ENCODE measurements at regions not wholly inside any gene's neighbourhood (a gene's known extent, or its start where the extent isn't known, plus 50 kb on each side); places are given as distances from the start of the nearest gene placed in this dataset.
A peak's percentile ranks its signal among the peaks of the same experiment; 100 is the strongest.
"Not testable (repeated sequence)": the region's sequence is repeated elsewhere in the genome, so short reads cannot be mapped to it uniquely, and the experiment has no call there.

DNA sequence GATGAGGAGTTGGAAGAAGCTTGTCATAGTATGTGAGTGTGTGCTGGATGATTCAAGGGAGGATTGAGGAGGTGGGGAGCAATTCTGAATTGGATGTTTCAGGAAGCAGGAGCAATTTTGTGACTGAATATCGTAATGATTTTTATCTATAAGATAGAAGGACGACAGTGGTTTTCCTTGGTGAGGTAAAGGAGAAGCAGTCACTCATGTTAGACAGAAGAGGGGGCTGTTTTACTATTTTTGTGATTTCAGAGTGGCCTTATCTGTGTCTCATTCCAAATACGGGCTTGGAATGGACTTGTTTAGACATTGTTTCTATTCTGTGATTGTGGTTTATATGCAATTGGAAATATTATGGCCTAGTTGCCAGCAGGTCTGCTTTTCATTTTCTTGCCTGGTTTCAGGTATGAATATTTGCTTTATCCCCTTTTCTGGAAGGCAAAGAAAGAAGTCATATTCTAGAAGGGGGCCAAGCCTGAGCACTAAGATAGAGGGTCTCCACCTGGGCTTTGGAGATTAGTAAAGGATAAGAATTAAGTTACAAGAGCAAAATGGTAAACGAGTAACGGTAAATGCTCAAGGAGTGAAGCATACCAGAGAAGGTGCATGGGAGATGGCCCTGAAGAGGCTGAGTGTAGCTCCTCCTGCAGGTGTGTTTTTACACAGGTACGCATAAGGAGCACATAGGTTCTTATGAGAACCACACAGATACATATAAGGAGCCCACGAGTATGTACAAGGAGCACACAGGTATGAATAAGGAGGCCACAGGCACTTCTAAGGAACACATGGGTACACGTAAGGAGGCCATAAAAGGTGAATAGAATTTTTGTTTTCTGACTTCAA, 124.6 kb upstream of the KCNAB1 start:
- no peak for DNase-seq (ENCODE audit: low read depth in 3 of 3)

- no peak for DNase-seq (ENCODE audit: low read depth in 3 of 3)
These were observed 123.5 kb upstream of the KCNAB1 start for GRCh38 chr3:155996882-155997281.

GRCh38 chr3:155998173-155998572, 122.2 kb upstream of the KCNAB1 start:
- DNase-seq (ENCODE audit: low read depth in 3 of 3), result not testable (repeated sequence)

DNA sequence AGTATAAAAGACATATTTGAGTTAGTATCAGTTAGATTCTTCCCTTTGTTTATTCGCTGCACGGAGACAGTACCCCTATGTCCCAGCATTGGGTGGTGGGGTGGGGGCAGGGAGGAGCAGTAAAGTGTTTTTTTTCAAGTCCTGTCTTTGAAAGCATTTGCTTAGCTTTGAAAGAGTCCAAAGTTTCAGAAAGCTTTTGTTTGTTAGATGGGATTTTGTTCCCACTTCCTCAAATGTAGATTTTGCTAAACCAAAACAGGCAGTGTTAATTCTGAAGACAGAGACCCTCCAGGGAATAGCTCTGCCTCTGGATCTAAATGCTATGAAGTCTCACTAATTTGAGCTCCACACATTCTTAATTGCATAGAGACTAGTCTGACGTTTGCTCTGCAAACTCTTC, 114.6 kb upstream of the KCNAB1 start:
- DNase-seq (ENCODE audit: low read depth in 3 of 3), result no peak

DNA sequence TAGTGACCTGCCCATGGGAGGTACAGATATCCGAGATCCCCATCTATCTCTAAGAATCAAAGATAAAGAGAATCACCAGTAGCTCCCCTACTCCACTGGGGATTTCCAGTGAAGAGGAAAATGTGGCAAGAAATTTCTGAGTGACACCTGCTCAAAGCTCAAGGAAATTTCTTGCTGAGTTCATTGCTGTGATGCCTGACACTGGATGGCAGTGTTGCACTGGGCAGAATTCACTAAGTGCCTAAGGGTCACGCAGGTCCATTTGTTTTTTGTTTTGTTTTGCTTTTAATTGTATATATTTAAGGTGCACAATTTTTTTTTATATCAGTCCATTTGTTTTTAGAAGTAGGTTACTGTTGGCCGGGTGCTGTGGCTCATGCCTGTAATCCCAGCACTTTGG, 109.5 kb upstream of the KCNAB1 start:
- DNase-seq (ENCODE audit: low read depth in 3 of 3), result no peak

DNA sequence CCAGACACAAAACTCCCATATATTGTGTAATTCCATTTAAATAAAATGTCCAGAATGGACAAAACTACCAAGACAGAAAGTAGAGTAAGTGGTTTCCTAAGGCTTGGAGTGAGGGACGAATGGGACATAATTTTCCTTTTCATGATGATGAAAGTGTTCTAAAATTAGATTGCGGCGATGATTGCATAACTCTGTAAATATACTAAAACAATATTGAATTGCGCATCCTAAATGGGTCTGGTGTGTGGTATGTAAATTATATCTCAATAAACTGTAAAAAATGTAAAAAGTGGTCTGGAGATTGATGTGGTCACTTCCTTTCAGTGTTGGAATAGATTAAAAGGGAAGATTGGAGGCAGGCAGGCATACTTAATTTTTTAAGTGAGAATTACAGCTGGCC, 105.9 kb upstream of the KCNAB1 start:
- DNase-seq (ENCODE audit: low read depth in 3 of 3), result no peak

GRCh38 chr3:156016902-156017301, 103.5 kb upstream of the KCNAB1 start:
- no peak for DNase-seq (ENCODE audit: low read depth in 3 of 3)

- no peak for DNase-seq (ENCODE audit: low read depth in 3 of 3)
These were observed 102.9 kb upstream of the KCNAB1 start for GRCh38 chr3:156017352-156018030.

GRCh38 chr3:156024904-156025533, 95.4 kb upstream of the KCNAB1 start:
- no peak for DNase-seq (ENCODE audit: low read depth in 3 of 3)

DNA sequence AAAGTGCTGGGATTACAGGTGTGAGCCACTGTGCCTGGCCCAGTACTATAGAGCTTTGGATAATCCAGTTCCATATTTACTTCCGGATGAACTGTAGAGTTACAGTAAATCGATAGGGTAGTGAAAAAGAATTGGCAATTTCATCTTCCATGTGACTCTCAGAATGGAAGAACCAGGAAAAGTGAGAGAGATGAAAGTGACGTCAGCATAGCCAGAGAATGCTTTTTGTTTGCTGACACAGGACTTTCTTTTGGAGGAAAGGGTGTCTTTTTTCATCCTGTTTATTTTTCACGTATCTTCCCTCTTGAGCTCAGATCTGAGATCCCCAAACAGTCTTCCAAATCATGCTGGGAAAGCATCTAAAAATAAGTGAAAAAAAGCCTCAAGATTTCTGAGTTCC, 91.2 kb upstream of the KCNAB1 start:
- DNase-seq (ENCODE audit: low read depth in 3 of 3), result no peak

- DNase-seq (ENCODE audit: low read depth in 3 of 3), result no peak
These were observed 89.7 kb upstream of the KCNAB1 start for GRCh38 chr3:156030723-156031122.

- no peak for DNase-seq (ENCODE audit: low read depth in 3 of 3)
These were observed 87.0 kb upstream of the KCNAB1 start for GRCh38 chr3:156033428-156033827.

DNA sequence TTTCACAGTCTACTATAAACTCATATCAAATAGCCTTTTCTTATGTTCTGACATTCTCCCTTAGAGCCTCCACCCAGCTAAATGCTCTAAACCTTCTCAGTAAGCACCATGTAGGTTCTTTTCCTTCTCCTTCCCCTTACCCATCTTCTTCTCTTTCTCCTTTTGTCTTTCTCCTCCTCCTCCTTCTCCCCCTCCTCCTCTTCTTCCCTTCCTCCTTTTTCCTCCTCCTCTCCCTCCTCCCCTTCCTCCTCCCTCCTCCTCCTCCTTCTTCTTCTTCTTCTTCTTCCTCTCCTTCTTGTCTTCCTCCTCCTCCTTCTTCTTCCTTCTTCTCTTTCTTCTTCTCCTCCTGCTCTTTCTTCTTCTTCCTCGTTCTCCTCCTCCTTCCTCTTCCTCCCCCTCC, 85.2 kb upstream of the KCNAB1 start:
- DNase-seq (ENCODE audit: low read depth in 3 of 3), result no peak

- no peak for DNase-seq (ENCODE audit: low read depth in 3 of 3)
These were observed 83.9 kb upstream of the KCNAB1 start for GRCh38 chr3:156036258-156037053.

- no peak for DNase-seq (ENCODE audit: low read depth in 3 of 3)
These were observed 83.0 kb upstream of the KCNAB1 start for GRCh38 chr3:156037356-156037755.

DNA sequence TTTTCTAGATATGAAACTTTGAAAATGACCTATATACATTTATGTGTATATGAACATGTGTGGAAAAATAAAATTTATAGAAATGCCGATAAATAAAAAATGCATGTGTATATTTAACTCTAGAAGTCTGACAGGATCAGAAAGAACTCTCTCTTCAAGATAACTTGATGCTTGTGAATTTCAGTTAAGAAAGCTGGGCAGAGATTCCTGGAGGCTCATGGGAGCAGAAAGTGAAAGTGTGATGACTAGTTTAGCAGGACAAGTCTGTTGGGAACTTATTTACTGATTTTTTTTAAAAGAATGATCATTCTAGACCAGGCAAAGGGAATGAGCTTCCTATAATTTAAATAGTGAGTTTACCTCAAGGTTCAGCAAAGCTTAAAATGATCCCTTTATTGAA, 81.5 kb upstream of the KCNAB1 start:
- no peak for DNase-seq (ENCODE audit: low read depth in 3 of 3)

- no peak for DNase-seq (ENCODE audit: low read depth in 3 of 3)
These were observed 80.3 kb upstream of the KCNAB1 start for GRCh38 chr3:156040041-156040440.

DNA sequence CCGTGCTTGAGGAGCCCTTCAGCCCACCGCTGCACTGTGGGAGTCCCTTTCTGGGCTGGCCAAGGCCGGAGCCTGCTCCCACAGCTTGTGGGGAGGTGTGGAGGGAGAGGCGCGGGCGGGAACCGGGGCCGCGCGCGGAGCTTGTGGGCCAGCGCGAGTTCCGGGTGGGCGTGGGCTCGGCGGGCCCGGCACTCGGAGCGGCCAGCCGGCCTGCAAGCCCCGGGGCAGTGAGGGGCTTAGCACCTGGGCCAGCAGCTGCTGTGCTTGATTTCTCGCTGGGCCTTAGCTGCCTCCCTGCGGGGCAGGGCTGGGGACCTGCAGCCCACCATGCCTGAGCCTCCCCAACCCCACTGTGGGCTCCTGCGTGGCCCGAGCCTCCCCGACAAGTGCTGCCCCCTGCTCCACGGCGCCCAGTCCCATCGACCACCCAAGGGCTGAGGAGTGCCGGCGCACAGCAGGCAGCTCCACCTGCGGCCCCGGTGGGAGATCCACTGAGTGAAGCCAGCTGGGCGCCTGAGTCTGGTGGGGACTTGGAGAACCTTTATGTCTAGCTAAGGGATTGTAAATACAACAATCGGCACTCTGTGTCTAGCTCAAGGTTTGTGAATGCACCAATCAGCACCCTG, 79.0 kb upstream of the KCNAB1 start:
- not testable (repeated sequence) for DNase-seq (ENCODE audit: low read depth in 3 of 3)

- DNase-seq (ENCODE audit: low read depth in 3 of 3), result not testable (repeated sequence)
These were observed 78.5 kb upstream of the KCNAB1 start for GRCh38 chr3:156041856-156042255.

DNA sequence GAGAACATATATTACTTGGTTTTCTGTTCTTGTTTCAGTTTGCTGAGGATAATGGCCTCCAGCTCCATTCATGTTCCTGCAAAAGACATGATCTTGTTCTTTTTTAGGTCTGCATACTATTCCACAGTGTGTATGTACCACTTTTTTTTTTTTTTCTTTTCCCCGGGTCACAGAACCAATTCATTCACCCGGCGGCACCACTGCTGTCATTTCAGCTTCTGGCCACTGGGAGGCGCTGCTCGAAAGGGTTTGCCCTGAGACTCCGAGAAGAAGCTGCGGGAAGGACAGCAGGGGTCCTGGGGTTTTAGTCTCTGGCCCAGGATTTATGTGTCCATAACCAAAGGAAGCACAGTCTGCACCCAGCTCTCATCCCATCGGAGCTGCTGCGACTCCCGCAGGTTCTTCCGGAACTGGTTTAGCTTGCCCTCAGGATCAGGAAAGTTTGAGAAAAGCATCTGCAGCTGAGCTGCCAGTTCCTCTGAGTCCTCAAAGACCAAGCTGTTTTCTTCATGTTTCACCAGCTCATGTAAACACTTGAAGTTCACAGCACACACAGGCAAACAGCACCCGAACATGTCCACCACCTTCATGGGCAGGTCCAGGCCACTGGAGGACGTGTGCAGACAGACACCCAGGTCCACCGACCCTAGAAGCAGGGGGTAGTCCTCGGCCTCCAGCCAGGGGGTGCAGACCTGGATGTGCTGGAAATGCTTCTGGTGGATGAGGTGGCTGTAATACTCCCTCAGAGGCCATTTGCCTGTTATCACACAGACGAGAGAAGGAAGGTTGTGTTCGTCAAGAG, 76.3 kb upstream of the KCNAB1 start:
- peak; percentile 10 to 38 (median 24) for DNase-seq (ENCODE audit: low read depth in 3 of 3)

GRCh38 chr3:156044634-156044975, 75.8 kb upstream of the KCNAB1 start:
- DNase-seq (ENCODE audit: low read depth in 3 of 3), result no peak

All from stimulated activated CD4-positive, alpha-beta T cell treated with anti-CD3 and anti-CD28 coated beads, TNF-alpha, amount 100 ng/mL, for 48 hours (primary cell).